ENCODE measurements at regions not wholly inside any gene's neighbourhood (a gene's known extent, or its start where the extent isn't known, plus 50 kb on each side); places are given as distances from the start of the nearest gene placed in this dataset.

DNA sequence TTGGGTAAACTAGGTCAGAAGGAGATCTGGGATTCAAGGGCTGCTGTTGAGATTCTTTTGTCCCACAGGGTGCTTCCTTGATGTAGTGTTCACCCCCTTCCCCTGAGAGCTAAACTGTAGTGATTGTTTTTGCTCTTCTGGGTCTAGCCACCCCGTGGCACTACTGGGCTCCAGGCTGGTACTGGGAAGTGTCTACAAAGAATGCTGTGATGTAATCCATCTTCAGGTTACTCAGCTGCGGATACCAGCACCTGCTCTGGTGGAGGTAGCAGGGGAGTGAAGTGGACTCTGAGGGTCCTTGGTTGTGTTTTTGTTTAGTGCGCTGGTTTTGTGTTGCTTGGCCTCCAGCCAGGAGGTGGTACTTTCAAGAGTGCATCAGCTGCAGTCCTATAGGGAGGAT, 365.5 kb downstream of the ZNF674 start:
- ATAC-seq (ENCODE audit: low read depth): no peak
- dilution Hi-C loops (cut with HindIII; ENCODE audit: low sequenced_read_pairs, unreplicated experiment) (no loop called here), in situ Hi-C loops (cut with MboI; ENCODE audit: low sequenced_read_pairs) (no loop called here), intact Hi-C loops (cut with micrococcal nuclease) (no loop called here)
- no peaks in the 10 kb centered on the region; the same call in 1 of the 2 replicates for H3K27me3 ChIP-seq (ENCODE audit: control insufficient read depth, insufficient read depth, low read length)
- TF ChIP-seq RFX5 (IDR thresholded peaks at IDR 0.05; ENCODE audit: low read depth, low read length) (no peak), RAD21 (IDR thresholded peaks at IDR 0.05; ENCODE audit: low read length) (no peak), CHD1 (IDR thresholded peaks at IDR 0.05; ENCODE audit: low read depth, low read length) (no peak), BHLHE40 (IDR thresholded peaks at IDR 0.05; ENCODE audit: low read depth, low read length) (no peak), RCOR1 (IDR thresholded peaks at IDR 0.05; ENCODE audit: insufficient replicate concordance, low read length) (no peak), POLR2A (IDR thresholded peaks at IDR 0.05; ENCODE audit: low read depth, low read length) (no peak), MAFK (IDR thresholded peaks at IDR 0.05; ENCODE audit: low read depth, low read length) (no peak), SMC3 (IDR thresholded peaks at IDR 0.05; ENCODE audit: low read depth, low read length) (no peak), MXI1 (IDR thresholded peaks at IDR 0.05; ENCODE audit: borderline replicate concordance, low read depth, low read length) (no peak), NFE2L2 (IDR thresholded peaks at IDR 0.05; ENCODE audit: low read depth, low read length) (no peak), FOS (IDR thresholded peaks at IDR 0.05; ENCODE audit: low read depth, low read length) (no peak), MAZ (IDR thresholded peaks at IDR 0.05; ENCODE audit: borderline replicate concordance, low read depth, low read length) (no peak), CEBPB (IDR thresholded peaks at IDR 0.05; ENCODE audit: low read depth, low read length) (no peak)
- TF ChIP-seq, protein P1, sequence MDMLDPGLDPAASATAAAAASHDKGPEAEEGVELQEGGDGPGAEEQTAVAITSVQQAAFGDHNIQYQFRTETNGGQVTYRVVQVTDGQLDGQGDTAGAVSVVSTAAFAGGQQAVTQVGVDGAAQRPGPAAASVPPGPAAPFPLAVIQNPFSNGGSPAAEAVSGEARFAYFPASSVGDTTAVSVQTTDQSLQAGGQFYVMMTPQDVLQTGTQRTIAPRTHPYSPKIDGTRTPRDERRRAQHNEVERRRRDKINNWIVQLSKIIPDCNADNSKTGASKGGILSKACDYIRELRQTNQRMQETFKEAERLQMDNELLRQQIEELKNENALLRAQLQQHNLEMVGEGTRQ (IDR thresholded peaks at IDR 0.05; ENCODE audit: low read depth, low read length): no peak
- TF ChIP-seq, protein P2, sequence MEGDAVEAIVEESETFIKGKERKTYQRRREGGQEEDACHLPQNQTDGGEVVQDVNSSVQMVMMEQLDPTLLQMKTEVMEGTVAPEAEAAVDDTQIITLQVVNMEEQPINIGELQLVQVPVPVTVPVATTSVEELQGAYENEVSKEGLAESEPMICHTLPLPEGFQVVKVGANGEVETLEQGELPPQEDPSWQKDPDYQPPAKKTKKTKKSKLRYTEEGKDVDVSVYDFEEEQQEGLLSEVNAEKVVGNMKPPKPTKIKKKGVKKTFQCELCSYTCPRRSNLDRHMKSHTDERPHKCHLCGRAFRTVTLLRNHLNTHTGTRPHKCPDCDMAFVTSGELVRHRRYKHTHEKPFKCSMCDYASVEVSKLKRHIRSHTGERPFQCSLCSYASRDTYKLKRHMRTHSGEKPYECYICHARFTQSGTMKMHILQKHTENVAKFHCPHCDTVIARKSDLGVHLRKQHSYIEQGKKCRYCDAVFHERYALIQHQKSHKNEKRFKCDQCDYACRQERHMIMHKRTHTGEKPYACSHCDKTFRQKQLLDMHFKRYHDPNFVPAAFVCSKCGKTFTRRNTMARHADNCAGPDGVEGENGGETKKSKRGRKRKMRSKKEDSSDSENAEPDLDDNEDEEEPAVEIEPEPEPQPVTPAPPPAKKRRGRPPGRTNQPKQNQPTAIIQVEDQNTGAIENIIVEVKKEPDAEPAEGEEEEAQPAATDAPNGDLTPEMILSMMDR (conservative IDR thresholded peaks at IDR 0.05; ENCODE audit: low read depth, low read length): no peak
- TF ChIP-seq, protein P3, sequence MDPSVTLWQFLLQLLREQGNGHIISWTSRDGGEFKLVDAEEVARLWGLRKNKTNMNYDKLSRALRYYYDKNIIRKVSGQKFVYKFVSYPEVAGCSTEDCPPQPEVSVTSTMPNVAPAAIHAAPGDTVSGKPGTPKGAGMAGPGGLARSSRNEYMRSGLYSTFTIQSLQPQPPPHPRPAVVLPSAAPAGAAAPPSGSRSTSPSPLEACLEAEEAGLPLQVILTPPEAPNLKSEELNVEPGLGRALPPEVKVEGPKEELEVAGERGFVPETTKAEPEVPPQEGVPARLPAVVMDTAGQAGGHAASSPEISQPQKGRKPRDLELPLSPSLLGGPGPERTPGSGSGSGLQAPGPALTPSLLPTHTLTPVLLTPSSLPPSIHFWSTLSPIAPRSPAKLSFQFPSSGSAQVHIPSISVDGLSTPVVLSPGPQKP (IDR thresholded peaks at IDR 0.05; ENCODE audit: borderline replicate concordance, low read depth, low read length): no peak
- H4K91ac ChIP-seq (ENCODE audit: insufficient read depth, low read depth, low read length): no peak overlapping the region
- no peak overlapping the region for H2BK5ac ChIP-seq (ENCODE audit: low read depth, low read length, poor library complexity, severe bottlenecking)
- no TSS peak for BruUV-seq (replicated peaks)
- no peaks in the 10 kb centered on the region for H3K9me1 ChIP-seq (ENCODE audit: insufficient read depth, low read length)
- H3K9ac ChIP-seq (ENCODE audit: low read depth, low read length): no peak overlapping the region
- H3K27ac ChIP-seq (ENCODE audit: insufficient read depth, low read length): no peak overlapping the region
- H3K4me1 ChIP-seq (ENCODE audit: control insufficient read depth, insufficient read depth, low read length): no peaks in the 10 kb centered on the region
- H3K56ac ChIP-seq (ENCODE audit: extremely low read depth, insufficient read depth, low read length): no peak overlapping the region
- H3K4me2 ChIP-seq (ENCODE audit: low read depth, low read length): no peak overlapping the region
- no peaks in the 10 kb centered on the region for H3K79me1 ChIP-seq (ENCODE audit: low read depth in 1 of 2, low read length in 2 of 2)
- no peak overlapping the region for H4K5ac ChIP-seq (ENCODE audit: low read depth, low read length)
- H4K20me1 ChIP-seq (ENCODE audit: insufficient read depth, low read length): no peaks in the 10 kb centered on the region
- H2BK15ac ChIP-seq (ENCODE audit: low read depth, low read length): no peak overlapping the region
- ChIA-PET CTCF (no interaction called here), POLR2A (ENCODE audit: unreplicated experiment) (no interaction called here)
- H3K23ac ChIP-seq (ENCODE audit: low read depth, low read length): no peak overlapping the region
- H2AFZ ChIP-seq (replicated peaks; ENCODE audit: low read length, poor library complexity): no peak overlapping the region
- H2AK5ac ChIP-seq (ENCODE audit: low read depth, low read length): no peak overlapping the region
- DNase-seq: no peak
- H3K36me3 ChIP-seq (ENCODE audit: control insufficient read depth, insufficient read depth, low read length): no peaks in the 10 kb centered on the region
- H2AK9ac ChIP-seq (replicated peaks; ENCODE audit: low read depth, low read length, poor library complexity): no peak overlapping the region
- H3K4ac ChIP-seq (ENCODE audit: low read depth, low read length): no peak overlapping the region
- no peak overlapping the region for H2BK20ac ChIP-seq (ENCODE audit: low read depth, low read length)
- WGBS, 2 experiments (ENCODE audit: extremely low coverage in 2 of 2, insufficient read length in 1 of 2): 100% methylated on average over 1 of the region's 3 CpGs; no CpG with 5 or more reads in 1 of the 2 experiments
- no peak overlapping the region for H2BK120ac ChIP-seq (ENCODE audit: low read depth, low read length)
- H3K4me3 ChIP-seq (ENCODE audit: insufficient read depth, low read depth, low read length): no peak overlapping the region
- no peak overlapping the region for H4K8ac ChIP-seq (ENCODE audit: low read depth in 2 of 2, low read length in 2 of 2)
- no peak overlapping the region for H3K18ac ChIP-seq (ENCODE audit: low read depth, low read length)
- no peaks in the 10 kb centered on the region for H3K9me3 ChIP-seq (ENCODE audit: control insufficient read depth, insufficient read depth, low read length)
- H3K14ac ChIP-seq (replicated peaks; ENCODE audit: low read depth, low read length): no peak overlapping the region

Measured in IMR-90 (cell line).